Glutamatergic neuron (in vitro differentiated cells): ENCODE measurements at regions not wholly inside any gene's neighbourhood (a gene's known extent, or its start where the extent isn't known, plus 50 kb on each side); places are given as distances from the start of the nearest gene placed in this dataset.

Experiments used
- DNase-seq: peaks from one replicate; pipeline ENCODE4 v3.0.0; 2022
- H3K27ac Mint-ChIP-seq: one replicate; pipeline ENCODE4 v1.8.0; 2020; ENCODE audit warnings: mild to moderate bottlenecking, mixed read lengths, inconsistent platforms; ENCODE audit not compliant: unreplicated experiment
- H3K27me3 Mint-ChIP-seq: one replicate; pipeline ENCODE4 v1.8.0; 2020; ENCODE audit warnings: mild to moderate bottlenecking, moderate library complexity, mixed read lengths, inconsistent platforms; ENCODE audit not compliant: unreplicated experiment
- H3K36me3 Mint-ChIP-seq: one replicate; pipeline ENCODE4 v1.8.0; 2020; ENCODE audit warnings: mild to moderate bottlenecking, mixed read lengths, inconsistent platforms; ENCODE audit not compliant: unreplicated experiment
- H3K4me1 Mint-ChIP-seq: one replicate; pipeline ENCODE4 v1.8.0; 2020; ENCODE audit warnings: mild to moderate bottlenecking, low read depth, mixed read lengths, inconsistent platforms; ENCODE audit not compliant: unreplicated experiment
- H3K4me3 Mint-ChIP-seq: one replicate; pipeline ENCODE4 v1.8.0; 2020; ENCODE audit warnings: mild to moderate bottlenecking, mixed read lengths, inconsistent platforms; ENCODE audit not compliant: unreplicated experiment
- H3K9me3 Mint-ChIP-seq: one replicate; pipeline ENCODE4 v1.8.0; 2020; ENCODE audit warnings: mild to moderate bottlenecking, moderate library complexity, mixed read lengths, inconsistent platforms; ENCODE audit not compliant: unreplicated experiment
- TF ChIP-seq, protein P1 (sequence below): fragments of 200-600 bp; sonication (generic); IDR thresholded peaks from one replicate; pipeline ENCODE4 v1.5.0; 2021; ENCODE audit not compliant: partially characterized antibody, unreplicated experiment

DNA sequence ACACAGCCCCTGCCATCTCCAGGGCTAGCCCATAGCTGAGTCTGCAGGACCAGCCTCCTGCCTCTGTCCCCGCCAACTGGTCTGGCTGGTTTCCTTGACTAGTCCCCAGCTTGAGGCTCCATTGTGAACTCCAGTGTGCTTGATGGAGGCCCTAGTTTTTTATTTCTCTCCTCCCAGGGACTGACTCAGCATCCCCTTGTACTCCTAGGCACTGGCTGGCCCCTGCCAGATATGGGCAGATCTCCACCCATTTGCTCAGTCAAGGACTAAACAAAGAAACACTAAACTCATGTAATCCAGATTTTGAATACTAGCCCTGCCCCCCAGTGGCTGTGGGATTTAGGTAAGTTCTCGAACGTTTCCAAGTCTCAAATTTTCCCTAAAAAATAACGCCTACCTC lies 415.4 kb upstream of the RORA start:
- Mint-ChIP-seq H3K4me1 (peaks cover 22% of the 10 kb centered on the region), H3K36me3 (no peaks in the 10 kb centered on the region), H3K27ac (no peak overlapping the region), H3K9me3 (no peaks in the 10 kb centered on the region), H3K27me3 (peaks cover 4% of the 10 kb centered on the region), H3K4me3 (no peak overlapping the region)
- TF ChIP-seq, protein P1, sequence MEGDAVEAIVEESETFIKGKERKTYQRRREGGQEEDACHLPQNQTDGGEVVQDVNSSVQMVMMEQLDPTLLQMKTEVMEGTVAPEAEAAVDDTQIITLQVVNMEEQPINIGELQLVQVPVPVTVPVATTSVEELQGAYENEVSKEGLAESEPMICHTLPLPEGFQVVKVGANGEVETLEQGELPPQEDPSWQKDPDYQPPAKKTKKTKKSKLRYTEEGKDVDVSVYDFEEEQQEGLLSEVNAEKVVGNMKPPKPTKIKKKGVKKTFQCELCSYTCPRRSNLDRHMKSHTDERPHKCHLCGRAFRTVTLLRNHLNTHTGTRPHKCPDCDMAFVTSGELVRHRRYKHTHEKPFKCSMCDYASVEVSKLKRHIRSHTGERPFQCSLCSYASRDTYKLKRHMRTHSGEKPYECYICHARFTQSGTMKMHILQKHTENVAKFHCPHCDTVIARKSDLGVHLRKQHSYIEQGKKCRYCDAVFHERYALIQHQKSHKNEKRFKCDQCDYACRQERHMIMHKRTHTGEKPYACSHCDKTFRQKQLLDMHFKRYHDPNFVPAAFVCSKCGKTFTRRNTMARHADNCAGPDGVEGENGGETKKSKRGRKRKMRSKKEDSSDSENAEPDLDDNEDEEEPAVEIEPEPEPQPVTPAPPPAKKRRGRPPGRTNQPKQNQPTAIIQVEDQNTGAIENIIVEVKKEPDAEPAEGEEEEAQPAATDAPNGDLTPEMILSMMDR, result no peak
- DNase-seq, result no peak

- H3K4me3 Mint-ChIP-seq, result no peak overlapping the region
- H3K27ac Mint-ChIP-seq, result no peak overlapping the region
- DNase-seq, result no peak
- peaks cover 1% of the 10 kb centered on the region for H3K9me3 Mint-ChIP-seq
- peaks cover 29% of the 10 kb centered on the region for H3K4me1 Mint-ChIP-seq
- no peaks in the 10 kb centered on the region for H3K36me3 Mint-ChIP-seq
- peaks cover 4% of the 10 kb centered on the region for H3K27me3 Mint-ChIP-seq
- TF ChIP-seq, protein P1, result no peak
These were observed 412.5 kb upstream of the RORA start for GRCh38 chr15:61641645-61642044.

- TF ChIP-seq, protein P1, result no peak
- Mint-ChIP-seq H3K27ac (no peak overlapping the region), H3K4me1 (peaks cover 29% of the 10 kb centered on the region), H3K4me3 (no peak overlapping the region), H3K27me3 (peaks cover 4% of the 10 kb centered on the region), H3K9me3 (peaks cover 1% of the 10 kb centered on the region), H3K36me3 (no peaks in the 10 kb centered on the region)
- no peak for DNase-seq
These were observed 411.7 kb upstream of the RORA start for GRCh38 chr15:61640756-61641155.

DNA sequence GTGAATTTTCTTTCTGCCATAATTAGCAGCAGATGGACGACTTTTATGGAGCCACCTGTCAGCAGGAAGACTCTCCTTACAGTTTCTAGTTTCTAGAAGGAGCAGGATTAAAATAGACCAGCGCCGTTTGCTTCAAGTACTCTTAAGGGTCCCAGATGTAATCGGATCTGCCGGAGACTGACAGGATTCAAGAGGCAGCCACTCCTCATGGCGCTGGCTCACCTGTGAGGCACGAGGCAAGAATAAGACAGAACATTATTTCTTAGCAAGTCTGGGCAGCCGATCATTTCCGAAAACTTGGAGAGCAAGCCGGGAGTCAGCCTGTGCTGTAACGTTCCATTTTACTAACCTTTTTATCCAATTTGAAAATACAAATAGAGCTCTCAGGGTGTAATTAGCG lies 410.4 kb upstream of the RORA start:
- TF ChIP-seq, protein P1, result no peak
- peaks cover 2% of the 10 kb centered on the region for H3K27me3 Mint-ChIP-seq
- H3K4me3 Mint-ChIP-seq, result no peak overlapping the region
- DNase-seq, result no peak
- peaks cover 1% of the 10 kb centered on the region for H3K9me3 Mint-ChIP-seq
- H3K27ac Mint-ChIP-seq, result no peak overlapping the region
- no peaks in the 10 kb centered on the region for H3K36me3 Mint-ChIP-seq
- H3K4me1 Mint-ChIP-seq, result peaks cover 23% of the 10 kb centered on the region

GRCh38 chr15:61634837-61635236 lies 405.7 kb upstream of the RORA start:
- peaks cover 10% of the 10 kb centered on the region for H3K4me1 Mint-ChIP-seq
- no peak overlapping the region for H3K4me3 Mint-ChIP-seq
- no peak for DNase-seq
- no peaks in the 10 kb centered on the region for H3K27me3 Mint-ChIP-seq
- H3K36me3 Mint-ChIP-seq, result no peaks in the 10 kb centered on the region
- peaks cover 1% of the 10 kb centered on the region for H3K9me3 Mint-ChIP-seq
- TF ChIP-seq, protein P1, result no peak
- H3K27ac Mint-ChIP-seq, result no peak overlapping the region
